ENCODE measurements at regions not wholly inside any gene's neighbourhood (a gene's known extent, or its start where the extent isn't known, plus 50 kb on each side); places are given as distances from the start of the nearest gene placed in this dataset.
"Not testable (repeated sequence)": the region's sequence is repeated elsewhere in the genome, so short reads cannot be mapped to it uniquely, and the experiment has no call there.

DNA sequence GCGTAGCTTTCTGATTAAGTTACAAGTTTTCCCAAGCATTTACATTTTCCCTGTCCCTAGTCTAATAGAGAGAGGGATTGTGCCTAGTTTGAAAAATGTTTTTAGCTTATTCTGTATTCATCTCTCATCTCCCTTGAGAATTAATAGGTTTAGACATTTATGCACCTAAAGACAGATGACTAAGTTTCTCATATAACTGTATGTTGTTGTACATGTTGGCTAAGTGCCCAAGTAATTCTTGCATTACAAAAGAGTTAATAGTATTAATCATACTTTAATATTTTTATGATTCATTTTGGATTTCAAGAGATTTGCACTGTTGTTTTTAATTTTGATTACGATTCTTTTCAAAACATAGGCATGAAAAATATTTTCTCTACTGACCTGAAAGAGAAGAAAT lies 109.0 kb upstream of the TBL1XR1 start:
- DNase-seq = no peak

DNA sequence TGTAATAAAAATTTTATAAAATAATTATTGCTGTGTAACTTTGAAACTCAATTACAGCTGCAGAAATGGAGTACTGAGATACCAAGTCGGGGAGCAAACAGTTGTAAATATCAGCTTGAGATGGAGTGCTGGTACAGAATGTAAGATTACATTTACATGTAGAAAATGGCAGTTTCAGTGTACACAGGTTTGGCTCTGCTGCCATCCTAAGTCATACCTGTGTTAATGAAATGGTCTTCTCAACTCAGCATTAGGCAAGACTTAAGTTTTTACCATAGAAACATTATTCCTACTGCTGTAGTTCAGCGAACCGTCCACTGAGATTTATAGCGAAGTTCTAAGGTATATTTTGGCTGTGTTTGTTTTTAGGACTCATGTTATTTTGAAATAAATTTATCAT lies 110.1 kb upstream of the TBL1XR1 start:
- no peak for DNase-seq

DNA sequence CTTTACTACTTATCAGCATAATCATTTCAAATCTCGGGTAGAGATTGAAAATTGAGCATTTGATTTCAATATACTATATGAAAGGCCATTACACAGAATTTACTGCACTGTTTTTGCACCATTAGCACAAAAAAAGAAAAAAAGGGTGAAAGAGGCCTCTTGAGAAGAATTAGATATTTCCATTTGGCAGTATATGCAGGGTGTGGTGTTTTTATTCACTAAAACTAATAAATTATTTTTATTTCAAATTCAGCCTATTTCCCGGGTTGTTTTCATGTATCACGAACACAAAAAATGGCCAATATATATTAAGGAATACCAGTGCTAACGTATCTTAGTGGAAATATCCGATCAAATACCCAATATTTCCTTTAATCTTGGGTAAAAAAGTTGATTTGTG lies 110.5 kb upstream of the TBL1XR1 start:
- no peak for DNase-seq

DNA sequence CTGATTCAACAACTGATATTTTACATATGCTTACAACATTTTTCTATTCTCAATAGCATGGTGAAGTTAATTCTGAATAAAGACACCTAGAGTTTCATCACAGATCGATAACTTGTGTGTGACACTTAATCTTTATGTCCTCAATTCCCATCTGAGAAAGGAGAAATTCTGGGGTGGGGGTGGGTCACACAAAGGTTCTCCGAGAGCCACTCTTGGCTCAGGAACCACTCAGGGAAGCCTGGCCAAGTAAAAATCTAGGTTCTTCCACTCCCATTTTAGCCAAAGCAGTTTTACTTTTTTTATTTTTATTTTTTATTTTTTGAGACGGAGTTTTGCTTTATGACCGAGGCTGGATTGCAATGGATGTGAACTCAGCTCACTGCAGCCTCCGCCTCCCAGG lies 111.0 kb upstream of the TBL1XR1 start:
- DNase-seq = no peak

DNA sequence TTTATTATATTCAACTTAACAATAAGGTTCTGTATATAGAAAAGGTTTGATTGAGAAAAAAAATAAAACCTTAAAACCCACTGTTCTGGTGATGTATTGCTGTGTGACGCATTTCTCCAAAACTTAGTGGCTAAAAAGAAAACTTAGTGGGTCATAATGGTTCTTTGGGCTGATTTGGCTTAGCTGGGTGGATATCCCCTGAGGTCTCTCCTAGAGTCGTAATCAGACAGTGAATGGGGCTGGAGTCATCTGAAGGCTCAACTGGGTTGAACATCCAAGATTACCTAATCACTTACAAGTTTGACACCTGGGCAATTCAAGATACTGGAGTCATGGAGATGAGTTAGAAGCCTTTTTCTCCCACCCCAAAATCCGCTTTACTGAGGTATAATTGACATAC lies 111.6 kb upstream of the TBL1XR1 start:
- DNase-seq = no peak

DNA sequence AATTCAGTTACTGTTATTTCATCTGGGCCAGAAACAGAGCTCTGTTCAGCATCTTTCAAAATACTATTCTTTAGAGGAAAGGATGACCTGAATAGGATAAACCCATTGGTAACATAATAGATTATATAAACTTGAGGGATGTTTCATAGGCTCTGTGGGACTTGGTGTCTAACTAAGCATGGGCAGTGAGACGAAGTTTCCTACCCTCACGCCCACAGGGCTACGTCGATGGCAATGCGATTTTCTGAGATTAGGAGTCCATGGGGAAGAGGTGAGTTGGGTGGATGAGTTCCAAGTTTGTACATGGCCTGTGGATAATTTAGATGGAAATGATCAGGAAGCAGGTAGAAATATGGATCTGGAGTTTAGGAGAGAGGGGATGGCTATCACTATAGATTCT lies 115.2 kb upstream of the TBL1XR1 start:
- DNase-seq = no peak

DNA sequence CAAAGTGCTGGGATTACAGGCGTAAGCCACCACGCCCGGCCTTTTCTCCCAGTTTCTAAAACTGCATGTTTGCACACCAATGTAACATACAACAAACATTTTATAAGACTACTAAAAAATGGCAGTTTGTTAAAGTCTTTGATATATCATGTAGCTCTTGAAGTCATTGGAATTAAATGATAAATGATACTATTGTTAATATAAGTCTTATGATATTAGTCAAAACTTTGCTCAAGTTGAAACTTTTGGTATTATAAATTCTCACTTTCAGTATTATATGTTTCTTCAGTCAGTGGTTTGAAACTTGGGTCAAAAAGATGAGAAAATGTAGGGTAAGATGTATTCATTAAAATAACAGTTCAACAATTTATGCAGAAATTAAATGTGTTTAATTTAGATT lies 117.6 kb upstream of the TBL1XR1 start:
- DNase-seq = no peak

DNA sequence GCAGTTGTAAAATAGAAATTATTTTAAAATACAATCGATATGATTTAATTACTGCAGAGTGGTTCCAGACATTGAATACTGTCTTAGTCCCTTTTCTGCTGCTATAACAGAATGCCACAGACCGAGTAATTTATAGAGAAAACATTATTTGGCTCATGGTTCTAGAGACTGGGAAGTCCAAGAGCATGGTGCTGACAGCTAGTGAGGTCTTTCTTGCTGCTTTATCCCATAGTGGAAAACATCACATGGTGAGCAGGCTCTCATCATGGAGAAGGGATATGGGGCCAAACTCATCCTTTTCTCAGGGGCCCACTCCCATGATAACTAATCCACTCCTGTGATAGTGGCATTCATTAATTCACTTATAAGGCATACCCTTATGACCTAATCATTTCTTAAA lies 120.0 kb upstream of the TBL1XR1 start:
- no peak for DNase-seq

DNA sequence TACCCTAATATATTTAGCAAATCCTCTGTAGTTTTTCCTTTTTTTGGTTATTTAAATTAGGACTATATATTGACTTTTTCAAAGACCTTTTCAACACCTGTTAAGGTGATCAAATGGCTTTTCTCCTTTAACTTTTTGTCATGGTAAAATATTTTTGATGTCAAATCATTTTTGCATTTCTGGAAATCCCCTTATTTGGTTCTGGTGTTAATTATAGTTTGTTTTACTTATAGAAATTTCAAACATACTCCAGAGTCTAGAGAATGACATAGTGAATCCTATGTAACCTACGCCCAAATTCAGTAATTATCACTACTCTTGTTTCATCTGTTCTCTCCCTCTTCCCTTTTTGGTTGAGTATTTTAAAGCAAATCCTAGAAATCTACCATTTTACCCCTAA lies 121.3 kb upstream of the TBL1XR1 start:
- no peak for DNase-seq

DNA sequence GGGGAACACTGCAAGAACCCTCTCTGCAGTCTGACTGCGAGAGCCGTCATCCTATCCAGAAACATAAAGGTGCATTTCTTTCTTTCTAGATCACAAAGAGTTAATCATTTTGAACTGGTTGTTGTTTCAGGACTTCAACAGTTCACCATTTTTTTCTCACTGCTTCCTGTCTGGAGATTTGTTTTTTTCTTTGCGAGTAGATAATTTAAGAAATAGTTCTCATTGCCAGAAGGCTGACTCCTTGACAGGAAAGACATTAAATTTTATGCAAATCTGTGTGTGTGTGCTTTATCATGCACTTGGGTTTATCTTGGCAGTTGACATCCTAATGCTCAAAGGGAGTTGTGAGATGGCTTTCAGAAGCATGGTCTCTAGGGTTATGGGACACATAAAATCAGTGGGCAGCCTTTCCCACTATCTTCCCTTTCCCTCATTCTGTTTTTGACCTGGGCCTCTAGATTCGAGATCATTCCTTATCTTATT lies 123.5 kb upstream of the TBL1XR1 start:
- DNase-seq = no peak

DNA sequence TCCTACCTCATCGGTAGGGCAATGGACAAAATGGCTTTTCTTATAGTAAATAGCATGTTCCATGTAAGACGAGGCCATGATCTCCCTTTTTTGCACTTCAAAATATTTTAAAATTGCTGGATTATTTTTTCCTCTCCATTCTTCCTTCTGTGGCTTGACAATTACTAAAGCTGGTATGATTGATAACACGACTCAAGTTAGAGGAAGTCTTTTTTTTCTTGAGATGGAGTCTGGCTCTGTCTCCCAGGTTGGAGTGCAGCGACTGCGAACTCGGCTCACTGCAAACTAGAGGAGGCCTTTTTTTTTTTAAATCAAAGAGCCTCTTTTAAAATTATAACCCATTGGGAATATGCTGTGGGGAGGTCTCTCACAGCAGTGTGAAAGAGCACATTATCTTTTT lies 124.5 kb upstream of the TBL1XR1 start:
- DNase-seq = no peak

DNA sequence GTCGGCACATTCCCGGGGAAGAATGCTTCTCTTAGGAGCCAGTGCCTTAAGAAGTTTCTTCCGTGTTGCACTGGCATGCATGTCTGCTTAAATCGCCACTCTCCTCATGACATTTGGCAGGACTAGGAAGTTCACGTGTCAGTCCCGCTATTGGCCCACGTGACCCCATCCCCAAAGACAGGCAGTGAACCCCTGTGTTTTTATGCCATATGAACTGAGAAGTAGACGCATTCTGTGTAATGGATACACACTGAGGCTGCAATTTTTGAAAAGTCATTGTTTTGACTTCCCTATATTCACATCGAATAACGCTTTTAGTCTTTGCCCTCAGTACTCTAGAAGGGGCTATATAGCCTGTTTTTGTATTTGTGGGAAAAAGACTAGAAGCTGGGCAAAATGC lies 125.6 kb upstream of the TBL1XR1 start:
- DNase-seq = no peak

DNA sequence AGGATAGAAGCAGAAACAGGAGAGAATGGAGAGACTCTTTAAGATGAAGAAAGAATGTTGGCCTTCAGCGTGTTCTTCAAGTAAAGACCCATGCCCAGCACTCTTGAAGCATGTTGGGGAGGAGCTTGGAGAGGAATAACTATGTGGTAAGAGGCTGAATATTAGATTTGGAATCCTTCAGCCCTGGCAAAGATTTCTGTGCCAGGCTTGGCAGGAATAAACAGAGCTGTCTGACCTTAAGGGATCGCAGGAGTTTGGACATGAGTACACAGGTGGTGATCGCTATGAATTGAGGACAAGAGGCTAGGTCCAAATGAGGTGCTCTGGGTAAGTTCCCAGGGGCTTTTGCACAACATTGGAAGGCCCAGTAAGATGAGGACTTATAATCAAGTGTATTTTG lies 132.6 kb upstream of the TBL1XR1 start:
- DNase-seq = no peak

DNA sequence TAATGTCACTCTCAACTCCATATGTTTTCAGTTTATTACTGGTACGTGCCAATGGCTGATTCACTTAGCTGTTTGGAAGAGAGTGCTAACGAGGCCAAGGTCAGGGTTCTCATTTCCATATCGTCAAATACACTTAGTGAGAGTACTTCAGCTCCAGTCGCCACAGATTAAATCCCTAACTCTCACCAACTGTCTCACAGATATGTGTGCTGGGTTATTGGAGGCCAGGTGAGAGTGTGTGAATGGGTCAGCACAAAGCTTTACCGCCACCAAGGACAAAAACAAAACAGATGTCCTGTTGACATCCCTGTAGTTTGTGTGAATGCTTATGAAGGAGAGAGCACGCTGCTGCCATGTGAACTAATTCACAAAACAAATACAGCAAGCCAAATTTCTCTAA lies 133.5 kb upstream of the TBL1XR1 start:
- no peak for DNase-seq

DNA sequence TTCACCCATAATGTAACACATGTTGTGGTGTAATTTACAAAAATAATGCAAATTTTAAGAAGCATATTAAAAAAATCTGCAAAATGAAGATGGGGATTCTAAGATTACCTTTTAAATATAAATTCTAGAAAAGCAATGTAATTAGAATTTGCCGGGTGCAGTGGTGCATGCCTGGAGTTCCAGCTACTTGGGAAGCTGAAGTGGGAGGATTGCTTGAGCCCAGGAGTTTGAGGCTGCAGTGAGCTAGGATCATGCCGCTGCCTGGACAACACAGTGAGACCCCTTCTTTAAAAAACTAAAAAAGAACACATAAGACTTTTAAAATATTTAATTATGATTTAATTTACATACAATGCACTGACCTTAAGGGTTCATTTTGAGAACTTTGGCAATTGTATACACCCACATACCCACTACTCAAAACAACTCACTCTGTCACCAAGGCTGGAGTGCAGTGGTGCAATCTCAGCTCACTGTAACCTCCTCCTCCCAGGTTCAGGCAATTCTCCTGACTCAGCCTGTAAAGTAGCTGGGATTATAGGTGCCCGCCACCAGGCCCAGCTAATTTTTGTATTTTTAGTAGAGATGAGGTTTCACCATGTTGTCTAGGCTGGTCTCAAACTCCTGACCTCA lies 134.0 kb upstream of the TBL1XR1 start:
- DNase-seq = no peak

DNA sequence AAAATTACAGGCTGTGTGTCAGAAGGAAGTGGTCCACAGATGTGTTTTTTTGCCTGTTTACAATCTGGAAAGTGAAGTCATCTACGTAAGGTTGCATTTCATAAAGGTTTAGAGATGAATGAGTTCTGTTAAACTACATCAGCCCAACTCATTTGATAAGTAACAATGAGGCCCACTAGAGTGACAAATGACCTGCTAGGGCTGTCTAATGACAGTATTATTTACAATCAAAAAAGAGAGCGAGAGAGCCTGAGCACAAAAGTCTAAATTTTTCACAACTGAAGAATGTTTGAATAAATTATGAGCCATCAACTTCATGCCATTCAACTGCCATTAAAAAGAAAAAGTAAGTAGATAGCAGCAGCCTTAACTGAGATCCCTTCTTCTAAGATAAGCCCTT lies 135.7 kb upstream of the TBL1XR1 start:
- no peak for DNase-seq

DNA sequence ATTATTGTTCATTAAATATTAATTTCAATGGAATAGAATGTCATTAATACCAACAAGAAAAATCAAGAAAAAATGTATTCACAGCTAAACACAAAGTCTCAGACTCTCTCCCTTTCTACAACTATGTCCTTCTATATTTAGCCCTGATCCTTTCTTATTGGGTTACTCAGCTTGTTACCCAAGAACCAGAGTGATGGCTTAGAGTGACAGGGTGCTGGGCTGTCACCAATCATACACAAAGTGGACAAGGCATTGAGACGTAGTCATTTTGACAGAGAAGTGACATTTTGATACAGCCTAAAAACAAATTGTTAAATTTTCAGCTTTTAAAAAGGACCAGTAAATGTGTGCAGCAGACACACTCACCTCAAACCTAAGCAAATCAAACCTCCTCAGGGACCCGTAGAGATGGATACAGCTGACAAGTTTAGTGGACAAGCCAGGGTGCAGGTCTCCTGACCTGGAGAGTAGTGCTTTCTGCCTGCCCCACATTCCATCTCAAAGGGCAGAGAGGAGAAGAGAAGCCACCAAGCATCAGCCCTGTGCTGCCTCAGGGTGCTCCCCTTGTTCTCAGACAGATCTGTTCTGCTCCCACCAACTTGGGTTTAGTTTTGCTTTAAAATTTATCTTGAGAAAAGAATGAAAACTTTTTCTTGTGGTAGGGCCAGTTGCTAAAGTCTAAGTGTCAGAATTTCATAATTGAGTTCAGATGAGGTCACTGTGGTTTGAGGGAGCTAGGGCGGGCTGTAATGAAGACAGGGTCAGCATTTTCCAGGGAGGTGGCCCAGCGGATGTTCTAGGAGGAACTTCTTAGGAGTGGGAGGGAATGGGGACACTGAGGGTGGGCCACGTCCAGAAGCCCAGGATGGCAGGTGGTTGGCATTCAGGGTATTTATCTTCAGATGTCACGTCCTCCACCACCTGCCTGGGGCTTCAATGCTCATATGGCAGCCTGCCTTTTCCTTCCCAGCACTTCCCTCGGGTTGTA lies 136.5 kb upstream of the TBL1XR1 start:
- no peak for DNase-seq

DNA sequence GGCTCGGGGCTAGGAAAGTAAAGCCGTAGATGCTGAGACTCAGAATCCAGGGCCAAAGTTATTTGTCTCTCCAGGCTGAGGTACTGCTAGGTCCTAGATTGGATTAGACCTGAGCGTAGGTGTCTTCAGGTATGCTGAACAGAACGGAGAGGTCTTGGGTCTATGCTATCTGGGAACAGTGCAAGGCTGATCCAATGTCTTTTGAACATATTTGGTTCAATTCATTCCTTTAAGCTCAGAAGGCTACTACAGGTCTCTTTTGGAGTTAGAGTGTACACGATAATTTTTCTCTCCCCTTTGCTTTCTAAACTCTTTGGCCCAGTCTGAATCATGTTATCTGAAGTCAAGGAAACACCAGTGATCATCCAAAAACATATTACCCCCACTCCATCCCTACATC lies 137.5 kb upstream of the TBL1XR1 start:
- DNase-seq = no peak

DNA sequence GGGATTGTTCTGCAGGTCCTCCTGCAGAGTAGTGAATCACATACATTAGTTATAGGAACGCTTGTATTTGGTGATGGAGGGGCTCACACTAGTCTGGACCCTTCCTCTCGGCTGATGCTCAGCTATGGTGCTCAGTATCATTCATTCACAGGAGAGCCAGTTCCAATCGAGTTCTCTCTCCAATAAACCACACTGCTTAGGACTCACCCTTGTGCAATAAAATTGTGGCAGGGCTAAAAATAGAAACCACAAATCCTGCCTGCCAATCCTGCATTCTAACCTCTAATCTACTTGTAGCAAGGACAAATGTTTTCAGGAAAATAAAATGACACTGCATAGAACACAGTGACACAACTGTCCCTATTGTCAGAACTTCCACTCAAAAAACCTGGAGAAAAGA lies 138.4 kb upstream of the TBL1XR1 start:
- DNase-seq = no peak

DNA sequence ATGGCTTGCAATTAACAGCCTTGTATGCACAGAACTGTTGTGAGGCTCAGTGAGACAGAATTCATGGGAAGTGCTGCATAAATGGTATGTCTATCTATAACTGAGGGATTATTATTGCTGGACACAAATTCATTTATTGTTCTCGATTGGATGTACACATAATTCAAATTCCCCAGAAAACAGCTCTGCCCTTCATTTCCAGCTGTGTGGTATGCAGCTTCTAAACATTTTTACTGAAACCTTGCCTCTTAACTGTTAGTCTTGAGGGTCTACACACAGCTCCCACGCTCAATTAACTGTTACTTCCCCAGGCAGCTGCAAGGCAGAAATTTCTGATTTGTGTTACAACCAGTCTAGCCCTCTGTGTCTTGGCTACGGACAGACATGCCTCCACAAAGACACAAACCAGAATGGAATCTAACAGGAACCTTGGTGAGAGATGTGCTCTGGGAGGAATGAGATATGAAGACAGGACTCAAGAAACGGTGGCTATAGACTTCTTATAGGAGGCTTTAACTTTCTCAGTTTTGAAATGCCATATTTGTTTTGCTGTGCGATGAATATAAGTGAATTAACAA lies 139.7 kb upstream of the TBL1XR1 start:
- DNase-seq = no peak

DNA sequence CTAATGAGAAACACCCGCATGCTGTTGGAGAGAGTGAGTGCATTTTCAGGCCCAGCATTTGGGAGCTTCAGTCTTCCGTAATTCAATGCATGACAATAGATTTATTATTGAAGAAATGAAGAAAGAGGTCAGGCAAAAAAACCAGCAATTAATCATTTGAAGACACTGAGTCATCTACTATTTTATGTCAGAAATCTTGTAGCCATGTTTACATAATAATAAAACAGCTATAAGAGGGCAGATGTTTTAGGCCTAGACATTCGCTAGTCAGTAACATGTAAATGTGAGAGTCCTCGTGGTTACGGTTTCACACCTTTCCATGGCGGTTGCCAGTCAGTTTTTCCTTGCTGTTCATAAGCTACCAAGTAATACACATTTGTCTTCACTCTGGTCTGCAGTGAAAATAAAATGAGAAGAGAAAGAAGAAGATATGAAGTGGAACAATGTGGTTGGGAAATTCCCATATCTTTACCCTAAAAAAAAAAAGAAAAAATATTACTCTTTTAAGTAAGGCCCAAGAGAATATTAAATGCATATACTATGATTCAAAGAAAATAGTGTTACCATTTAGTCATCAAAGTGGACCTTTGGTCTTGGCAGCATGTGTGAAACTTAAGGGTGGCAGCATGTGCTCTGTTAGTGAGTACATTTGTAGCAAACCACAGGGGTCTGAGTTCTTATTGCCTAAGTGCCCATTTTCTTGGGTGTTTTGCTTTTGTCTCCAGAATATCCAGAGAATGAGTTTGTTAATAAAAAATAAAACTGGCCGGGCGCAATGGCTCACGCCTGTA lies 140.5 kb upstream of the TBL1XR1 start:
- no peak for DNase-seq

DNA sequence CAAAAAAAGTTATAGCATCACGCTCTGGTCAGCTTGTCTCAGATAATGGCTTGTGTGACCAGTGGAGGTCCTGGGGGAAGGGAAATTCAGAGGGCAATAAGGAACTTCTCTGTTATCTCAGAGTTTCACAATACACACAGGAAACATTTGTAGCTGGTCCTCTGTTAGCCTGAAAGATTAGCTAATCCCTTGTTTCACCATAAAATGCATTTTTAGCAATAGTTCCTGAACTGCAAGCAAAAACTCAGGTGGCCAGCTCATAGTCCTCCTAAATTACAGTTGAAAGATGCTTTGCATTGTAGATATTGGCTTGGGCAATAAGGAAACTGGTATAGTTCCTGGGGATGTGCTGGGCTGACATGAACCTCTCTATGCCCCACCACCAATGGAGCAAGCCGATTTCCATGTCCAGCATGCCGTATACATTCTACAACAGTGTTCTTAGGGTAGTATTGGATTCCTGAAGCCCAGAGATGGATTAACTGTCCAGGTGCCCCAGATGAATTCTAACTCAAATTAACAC lies 141.5 kb upstream of the TBL1XR1 start:
- DNase-seq = no peak

DNA sequence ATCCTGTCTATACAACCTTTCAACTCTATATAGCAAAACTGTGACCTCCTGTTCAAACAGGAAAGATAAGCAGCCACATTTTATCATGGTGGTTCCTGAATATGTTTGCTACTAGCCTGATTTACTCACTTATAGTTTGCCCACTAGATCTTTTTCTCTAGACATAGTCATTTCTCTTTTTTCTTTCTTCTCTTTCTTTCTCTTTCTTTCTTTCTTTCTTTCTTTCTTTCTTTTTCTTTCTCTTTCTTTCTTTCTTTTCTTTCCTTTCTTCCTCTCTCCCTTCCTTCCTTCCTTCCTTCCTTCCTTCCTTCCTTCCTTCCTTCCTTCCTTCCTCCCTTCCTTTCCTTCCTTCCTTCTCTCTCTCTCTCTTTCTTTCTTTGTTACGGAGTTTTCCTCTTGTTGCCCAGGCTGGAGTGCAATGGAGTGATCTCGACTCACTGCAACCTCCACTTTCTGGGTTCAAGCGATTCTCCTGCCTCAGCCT lies 142.0 kb upstream of the TBL1XR1 start:
- not testable (repeated sequence) for DNase-seq
